ENCODE measurements at regions not wholly inside any gene's neighbourhood (a gene's known extent, or its start where the extent isn't known, plus 50 kb on each side); places are given as distances from the start of the nearest gene placed in this dataset.

GRCh38 chr2:134780972-134781371 lies 57.4 kb upstream of the ACMSD start:
- TF ChIP-seq, protein P1, sequence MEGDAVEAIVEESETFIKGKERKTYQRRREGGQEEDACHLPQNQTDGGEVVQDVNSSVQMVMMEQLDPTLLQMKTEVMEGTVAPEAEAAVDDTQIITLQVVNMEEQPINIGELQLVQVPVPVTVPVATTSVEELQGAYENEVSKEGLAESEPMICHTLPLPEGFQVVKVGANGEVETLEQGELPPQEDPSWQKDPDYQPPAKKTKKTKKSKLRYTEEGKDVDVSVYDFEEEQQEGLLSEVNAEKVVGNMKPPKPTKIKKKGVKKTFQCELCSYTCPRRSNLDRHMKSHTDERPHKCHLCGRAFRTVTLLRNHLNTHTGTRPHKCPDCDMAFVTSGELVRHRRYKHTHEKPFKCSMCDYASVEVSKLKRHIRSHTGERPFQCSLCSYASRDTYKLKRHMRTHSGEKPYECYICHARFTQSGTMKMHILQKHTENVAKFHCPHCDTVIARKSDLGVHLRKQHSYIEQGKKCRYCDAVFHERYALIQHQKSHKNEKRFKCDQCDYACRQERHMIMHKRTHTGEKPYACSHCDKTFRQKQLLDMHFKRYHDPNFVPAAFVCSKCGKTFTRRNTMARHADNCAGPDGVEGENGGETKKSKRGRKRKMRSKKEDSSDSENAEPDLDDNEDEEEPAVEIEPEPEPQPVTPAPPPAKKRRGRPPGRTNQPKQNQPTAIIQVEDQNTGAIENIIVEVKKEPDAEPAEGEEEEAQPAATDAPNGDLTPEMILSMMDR (conservative IDR thresholded peaks at IDR 0.05; ENCODE audit: low read depth, low read length), result no peak
- no peak for TF ChIP-seq EZH2 (IDR thresholded peaks at IDR 0.05; ENCODE audit: borderline replicate concordance, low read depth, low read length, poor library complexity, severe bottlenecking)

All from A673 (cell line).